NCI-H82 (cell line): ENCODE measurements at regions not wholly inside any gene's neighbourhood (a gene's known extent, or its start where the extent isn't known, plus 50 kb on each side); places are given as distances from the start of the nearest gene placed in this dataset.

ENCODE experiments used
- DNase-seq: peaks from one replicate; lab custom pipeline; 2025; lab: John Stamatoyannopoulos, UW

GRCh38 chr5:38029397-38030065, 189.7 kb upstream of the GDNF start:
- DNase-seq: peak; percentile 5

GRCh38 chr5:38023799-38024198, 184.0 kb upstream of the GDNF start:
- no peak for DNase-seq

GRCh38 chr5:38023371-38023770, 183.5 kb upstream of the GDNF start:
- no peak for DNase-seq

GRCh38 chr5:38022631-38023030, 182.8 kb upstream of the GDNF start:
- no peak for DNase-seq

GRCh38 chr5:38018016-38018415, 178.2 kb upstream of the GDNF start:
- DNase-seq: no peak

GRCh38 chr5:38013107-38013506, 173.3 kb upstream of the GDNF start:
- no peak for DNase-seq

GRCh38 chr5:38011668-38012188, 171.9 kb upstream of the GDNF start:
- no peak for DNase-seq

GRCh38 chr5:38009749-38010358, 170.0 kb upstream of the GDNF start:
- no peak for DNase-seq

GRCh38 chr5:38008198-38008597, 168.4 kb upstream of the GDNF start:
- DNase-seq: no peak

- DNase-seq: no peak
These were observed 159.8 kb upstream of the GDNF start for GRCh38 chr5:37999593-37999992.

- DNase-seq: no peak
These were observed 157.1 kb upstream of the GDNF start for GRCh38 chr5:37996918-37997317.

- DNase-seq: peak; percentile 9
These were observed 154.9 kb upstream of the GDNF start for GRCh38 chr5:37994729-37995128.

GRCh38 chr5:37991301-37992299, 151.8 kb upstream of the GDNF start:
- DNase-seq: no peak

- no peak for DNase-seq
These were observed 150.0 kb upstream of the GDNF start for GRCh38 chr5:37989884-37990283.

- no peak for DNase-seq
These were observed 148.7 kb upstream of the GDNF start for GRCh38 chr5:37988454-37989046.

- DNase-seq: no peak
These were observed 144.5 kb upstream of the GDNF start for GRCh38 chr5:37984300-37984699.

- DNase-seq: no peak
These were observed 143.6 kb upstream of the GDNF start for GRCh38 chr5:37983463-37983862.

- DNase-seq: no peak
These were observed 139.7 kb upstream of the GDNF start for GRCh38 chr5:37979559-37979958.

- no peak for DNase-seq
These were observed 135.7 kb upstream of the GDNF start for GRCh38 chr5:37975531-37975930.

- no peak for DNase-seq
These were observed 131.7 kb upstream of the GDNF start for GRCh38 chr5:37971483-37972024.

- no peak for DNase-seq
These were observed 127.0 kb upstream of the GDNF start for GRCh38 chr5:37966871-37967270.

- no peak for DNase-seq
These were observed 126.5 kb upstream of the GDNF start for GRCh38 chr5:37966291-37966690.
